HEK293 (cell line): ENCODE measurements at regions not wholly inside any gene's neighbourhood (a gene's known extent, or its start where the extent isn't known, plus 50 kb on each side); places are given as distances from the start of the nearest gene placed in this dataset.

Source experiments
- CTCF ChIA-PET: fragments of 350-600 bp; formaldehyde crosslinking; extraction: SDS; loops from one replicate; lab custom pipeline; 2021; ENCODE audit warnings: antibody characterized with exemption; lab: Yijun Ruan, JAX
- POLR2A ChIA-PET: fragments of 300-600 bp; formaldehyde crosslinking; extraction: SDS; loops from one replicate; lab custom pipeline; 2020; ENCODE audit warnings: antibody characterized with exemption, inconsistent platforms; lab: Yijun Ruan, JAX
- H3K27ac ChIP-seq: fragments of 200-500 bp; sonication (Bioruptor generic); 2 replicates; pipeline ENCODE4 v1.5.1; 2014; ENCODE audit warnings: low read depth, low read length, control low read depth, inconsistent platforms; ENCODE audit errors: extremely low read depth
- H3K36me3 ChIP-seq, 2 experiments: fragments of 200-500 bp in 1 of 2; sonication (Bioruptor generic) in 1 of 2; 1 replicate in 1 of 2; 2 replicates in 1 of 2; pipeline ENCODE4 v1.5.1; 2014 to 2017; ENCODE audit warnings: inconsistent platforms in 2 of 2, low read length in 2 of 2; ENCODE audit not compliant: control insufficient read depth in 2 of 2, insufficient read depth in 1 of 2
- H3K4me1 ChIP-seq: fragments of 200-500 bp; sonication (Bioruptor generic); 2 replicates; pipeline ENCODE4 v1.5.1; 2014; ENCODE audit warnings: mild to moderate bottlenecking, low read length, inconsistent platforms; ENCODE audit not compliant: control insufficient read depth, insufficient read depth
- H3K4me3 ChIP-seq: 2 replicates; pipeline ENCODE4 v1.5.1; 2011; ENCODE audit warnings: low read depth, mild to moderate bottlenecking, control low read depth, low read length, moderate library complexity
- H3K9me3 ChIP-seq: fragments of 200-500 bp; sonication (Bioruptor generic); 2 replicates; pipeline ENCODE4 v1.5.1; 2014; ENCODE audit warnings: low read depth, low read length, inconsistent platforms; ENCODE audit not compliant: control insufficient read depth, insufficient read depth
- BCL11A ChIP-seq: fragments of 450-650 bp; formaldehyde crosslinking; IDR thresholded peaks from 2 replicates; pipeline ENCODE4 v1.5.1; 2016; ENCODE audit warnings: low read depth, missing biosample characterization, missing genetic modification characterization
- HOXD13 ChIP-seq: sonication (generic); formaldehyde crosslinking; IDR thresholded peaks from 2 replicates; pipeline ENCODE4 v1.8.0; 2022; ENCODE audit warnings: missing genetic modification reagents, borderline replicate concordance
- MEIS1 ChIP-seq: sonication (generic); formaldehyde crosslinking; IDR thresholded peaks from 2 replicates; pipeline ENCODE4 v1.8.1; 2022; ENCODE audit warnings: missing genetic modification reagents, mild to moderate bottlenecking, borderline replicate concordance
- MYNN ChIP-seq: fragments of 450-650 bp; formaldehyde crosslinking; IDR thresholded peaks from 2 replicates; pipeline ENCODE4 v1.5.1; 2016; ENCODE audit warnings: missing biosample characterization, missing genetic modification characterization, borderline replicate concordance
- RBAK ChIP-seq: fragments of 450-650 bp; formaldehyde crosslinking; IDR thresholded peaks from 2 replicates; pipeline ENCODE4 v1.5.1; 2016; ENCODE audit warnings: missing biosample characterization, missing genetic modification characterization
- ZBTB48 ChIP-seq: fragments of 450-650 bp; formaldehyde crosslinking; IDR thresholded peaks from 2 replicates; pipeline ENCODE4 v1.5.1; 2016; ENCODE audit warnings: missing biosample characterization, missing genetic modification characterization
- ZIC2 ChIP-seq: fragments of 450-650 bp; formaldehyde crosslinking; IDR thresholded peaks from 2 replicates; pipeline ENCODE4 v1.5.1; 2016; ENCODE audit warnings: missing biosample characterization, missing genetic modification characterization
- ZNF157 ChIP-seq: fragments of 450-650 bp; formaldehyde crosslinking; IDR thresholded peaks from 2 replicates; pipeline ENCODE4 v1.5.1; 2016; ENCODE audit warnings: missing biosample characterization, missing genetic modification characterization
- ZNF354C ChIP-seq: fragments of 450-650 bp; formaldehyde crosslinking; IDR thresholded peaks from 2 replicates; pipeline ENCODE4 v1.5.1; 2016; ENCODE audit warnings: missing biosample characterization, missing genetic modification characterization, low read depth, borderline replicate concordance
- ZNF426 ChIP-seq: fragments of 450-650 bp; formaldehyde crosslinking; IDR thresholded peaks from 2 replicates; pipeline ENCODE4 v1.5.1; 2017; ENCODE audit warnings: missing biosample characterization, missing genetic modification characterization, mild to moderate bottlenecking, inconsistent platforms, moderate library complexity
- ZNF433 ChIP-seq: fragments of 450-650 bp; formaldehyde crosslinking; IDR thresholded peaks from 2 replicates; pipeline ENCODE4 v1.5.1; 2016; ENCODE audit warnings: missing biosample characterization, missing genetic modification characterization, low read depth
- ZNF530 ChIP-seq: fragments of 450-650 bp; formaldehyde crosslinking; IDR thresholded peaks from 2 replicates; pipeline ENCODE4 v1.5.1; 2016; ENCODE audit warnings: low read depth, missing biosample characterization, missing genetic modification characterization
- ZNF544 ChIP-seq: fragments of 450-650 bp; formaldehyde crosslinking; IDR thresholded peaks from 2 replicates; pipeline ENCODE4 v1.5.0; 2017; ENCODE audit warnings: missing biosample characterization, missing genetic modification characterization
- ZNF549 ChIP-seq: fragments of 450-650 bp; IDR thresholded peaks from 2 replicates; pipeline ENCODE4 v1.5.1; 2018; ENCODE audit warnings: missing biosample characterization, missing genetic modification characterization, mild to moderate bottlenecking, inconsistent platforms, moderate library complexity
- ZNF623 ChIP-seq: fragments of 450-650 bp; formaldehyde crosslinking; IDR thresholded peaks from 2 replicates; pipeline ENCODE4 v1.5.1; 2016; ENCODE audit warnings: missing biosample characterization, missing genetic modification characterization
- ZNF776 ChIP-seq: fragments of 450-650 bp; formaldehyde crosslinking; IDR thresholded peaks from 2 replicates; pipeline ENCODE4 v1.5.0; 2017; ENCODE audit warnings: missing biosample characterization, missing genetic modification characterization, borderline replicate concordance
- ZNF792 ChIP-seq: fragments of 450-650 bp; formaldehyde crosslinking; IDR thresholded peaks from 2 replicates; pipeline ENCODE4 v1.5.1; 2016; ENCODE audit warnings: missing biosample characterization, missing genetic modification characterization
- ZSCAN16 ChIP-seq: fragments of 450-650 bp; formaldehyde crosslinking; IDR thresholded peaks from 2 replicates; pipeline ENCODE4 v1.5.1; 2016; ENCODE audit warnings: missing biosample characterization, missing genetic modification characterization
- TF ChIP-seq, protein P1 (sequence below): fragments of 450-650 bp; formaldehyde crosslinking; IDR thresholded peaks from 2 replicates; pipeline ENCODE4 v1.5.1; 2016; ENCODE audit warnings: missing biosample characterization, missing genetic modification characterization
- TF ChIP-seq, protein P2 (sequence below): fragments of 450-650 bp; formaldehyde crosslinking; IDR thresholded peaks from 2 replicates; pipeline ENCODE4 v1.5.1; 2017; ENCODE audit warnings: missing biosample characterization, missing genetic modification characterization
- TF ChIP-seq, protein P3 (sequence below): fragments of 450-650 bp; formaldehyde crosslinking; IDR thresholded peaks from 2 replicates; pipeline ENCODE4 v1.5.1; 2016; ENCODE audit warnings: missing biosample characterization, missing genetic modification characterization
- TF ChIP-seq, protein P4 (sequence below): fragments of 450-650 bp; formaldehyde crosslinking; IDR thresholded peaks from 2 replicates; pipeline ENCODE4 v1.5.1; 2016; ENCODE audit warnings: missing biosample characterization, missing genetic modification characterization, low read depth
- TF ChIP-seq, protein P5 (sequence below): fragments of 450-650 bp; formaldehyde crosslinking; IDR thresholded peaks from 2 replicates; pipeline ENCODE4 v1.5.1; 2017; ENCODE audit warnings: missing biosample characterization, missing genetic modification characterization
- TF ChIP-seq, protein P6 (sequence below): fragments of 450-650 bp; formaldehyde crosslinking; IDR thresholded peaks from 2 replicates; pipeline ENCODE4 v1.5.1; 2016; ENCODE audit warnings: missing biosample characterization, missing genetic modification characterization

DNA sequence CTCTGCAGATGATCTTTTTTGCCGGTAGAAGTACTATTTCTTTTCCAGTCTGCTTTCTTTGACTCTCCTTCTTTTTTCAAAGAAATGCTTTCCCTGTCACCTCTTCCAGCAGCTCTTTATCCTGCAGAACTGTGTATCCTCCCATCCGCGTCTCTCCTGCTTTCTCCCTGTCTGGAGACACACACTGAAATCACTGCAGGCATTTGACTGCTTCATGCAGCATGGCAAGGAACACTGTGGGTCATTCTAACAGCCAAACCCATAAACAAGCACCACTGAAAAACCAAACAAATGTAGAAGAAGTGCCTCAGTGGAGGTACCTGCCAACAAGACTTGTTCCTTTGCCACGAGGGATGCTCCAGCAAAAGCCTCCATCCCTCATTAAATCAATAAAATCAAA lies 403.7 kb upstream of the CITED2 start:
- ChIA-PET CTCF (no interaction called here), POLR2A (interaction anchor here (2.8 kb wide), 1 partner anchor 404 kb away, joined by 22 read pairs; the partner anchor contains the start of gene CITED2)
- no peak overlapping the region for H3K27ac ChIP-seq
- no peak overlapping the region for H3K4me3 ChIP-seq
- TF ChIP-seq MYNN (tag by site-specific recombination) (no peak), ZNF354C (no peak), BCL11A (no peak), ZSCAN16 (no peak), ZNF426 (tag by site-specific recombination) (no peak), RBAK (no peak), ZNF623 (tag by site-specific recombination) (no peak), ZBTB48 (tag by site-specific recombination) (no peak), MEIS1 (CRISPR knock-in tag) (no peak)
- TF ChIP-seq, protein P1, sequence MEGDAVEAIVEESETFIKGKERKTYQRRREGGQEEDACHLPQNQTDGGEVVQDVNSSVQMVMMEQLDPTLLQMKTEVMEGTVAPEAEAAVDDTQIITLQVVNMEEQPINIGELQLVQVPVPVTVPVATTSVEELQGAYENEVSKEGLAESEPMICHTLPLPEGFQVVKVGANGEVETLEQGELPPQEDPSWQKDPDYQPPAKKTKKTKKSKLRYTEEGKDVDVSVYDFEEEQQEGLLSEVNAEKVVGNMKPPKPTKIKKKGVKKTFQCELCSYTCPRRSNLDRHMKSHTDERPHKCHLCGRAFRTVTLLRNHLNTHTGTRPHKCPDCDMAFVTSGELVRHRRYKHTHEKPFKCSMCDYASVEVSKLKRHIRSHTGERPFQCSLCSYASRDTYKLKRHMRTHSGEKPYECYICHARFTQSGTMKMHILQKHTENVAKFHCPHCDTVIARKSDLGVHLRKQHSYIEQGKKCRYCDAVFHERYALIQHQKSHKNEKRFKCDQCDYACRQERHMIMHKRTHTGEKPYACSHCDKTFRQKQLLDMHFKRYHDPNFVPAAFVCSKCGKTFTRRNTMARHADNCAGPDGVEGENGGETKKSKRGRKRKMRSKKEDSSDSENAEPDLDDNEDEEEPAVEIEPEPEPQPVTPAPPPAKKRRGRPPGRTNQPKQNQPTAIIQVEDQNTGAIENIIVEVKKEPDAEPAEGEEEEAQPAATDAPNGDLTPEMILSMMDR, result no peak
- TF ChIP-seq, protein P2, sequence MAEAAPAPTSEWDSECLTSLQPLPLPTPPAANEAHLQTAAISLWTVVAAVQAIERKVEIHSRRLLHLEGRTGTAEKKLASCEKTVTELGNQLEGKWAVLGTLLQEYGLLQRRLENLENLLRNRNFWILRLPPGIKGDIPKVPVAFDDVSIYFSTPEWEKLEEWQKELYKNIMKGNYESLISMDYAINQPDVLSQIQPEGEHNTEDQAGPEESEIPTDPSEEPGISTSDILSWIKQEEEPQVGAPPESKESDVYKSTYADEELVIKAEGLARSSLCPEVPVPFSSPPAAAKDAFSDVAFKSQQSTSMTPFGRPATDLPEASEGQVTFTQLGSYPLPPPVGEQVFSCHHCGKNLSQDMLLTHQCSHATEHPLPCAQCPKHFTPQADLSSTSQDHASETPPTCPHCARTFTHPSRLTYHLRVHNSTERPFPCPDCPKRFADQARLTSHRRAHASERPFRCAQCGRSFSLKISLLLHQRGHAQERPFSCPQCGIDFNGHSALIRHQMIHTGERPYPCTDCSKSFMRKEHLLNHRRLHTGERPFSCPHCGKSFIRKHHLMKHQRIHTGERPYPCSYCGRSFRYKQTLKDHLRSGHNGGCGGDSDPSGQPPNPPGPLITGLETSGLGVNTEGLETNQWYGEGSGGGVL, result no peak
- TF ChIP-seq, protein P3, sequence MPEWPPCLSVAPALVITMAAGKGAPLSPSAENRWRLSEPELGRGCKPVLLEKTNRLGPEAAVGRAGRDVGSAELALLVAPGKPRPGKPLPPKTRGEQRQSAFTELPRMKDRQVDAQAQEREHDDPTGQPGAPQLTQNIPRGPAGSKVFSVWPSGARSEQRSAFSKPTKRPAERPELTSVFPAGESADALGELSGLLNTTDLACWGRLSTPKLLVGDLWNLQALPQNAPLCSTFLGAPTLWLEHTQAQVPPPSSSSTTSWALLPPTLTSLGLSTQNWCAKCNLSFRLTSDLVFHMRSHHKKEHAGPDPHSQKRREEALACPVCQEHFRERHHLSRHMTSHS (tag by site-specific recombination), result no peak
- TF ChIP-seq, protein P4, sequence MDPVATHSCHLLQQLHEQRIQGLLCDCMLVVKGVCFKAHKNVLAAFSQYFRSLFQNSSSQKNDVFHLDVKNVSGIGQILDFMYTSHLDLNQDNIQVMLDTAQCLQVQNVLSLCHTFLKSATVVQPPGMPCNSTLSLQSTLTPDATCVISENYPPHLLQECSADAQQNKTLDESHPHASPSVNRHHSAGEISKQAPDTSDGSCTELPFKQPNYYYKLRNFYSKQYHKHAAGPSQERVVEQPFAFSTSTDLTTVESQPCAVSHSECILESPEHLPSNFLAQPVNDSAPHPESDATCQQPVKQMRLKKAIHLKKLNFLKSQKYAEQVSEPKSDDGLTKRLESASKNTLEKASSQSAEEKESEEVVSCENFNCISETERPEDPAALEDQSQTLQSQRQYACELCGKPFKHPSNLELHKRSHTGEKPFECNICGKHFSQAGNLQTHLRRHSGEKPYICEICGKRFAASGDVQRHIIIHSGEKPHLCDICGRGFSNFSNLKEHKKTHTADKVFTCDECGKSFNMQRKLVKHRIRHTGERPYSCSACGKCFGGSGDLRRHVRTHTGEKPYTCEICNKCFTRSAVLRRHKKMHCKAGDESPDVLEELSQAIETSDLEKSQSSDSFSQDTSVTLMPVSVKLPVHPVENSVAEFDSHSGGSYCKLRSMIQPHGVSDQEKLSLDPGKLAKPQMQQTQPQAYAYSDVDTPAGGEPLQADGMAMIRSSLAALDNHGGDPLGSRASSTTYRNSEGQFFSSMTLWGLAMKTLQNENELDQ (tag by site-specific recombination), result no peak
- H3K4me1 ChIP-seq, result peaks cover 5% of the 10 kb centered on the region; the same call in 1 of the 2 replicates
- no peaks in the 10 kb centered on the region for H3K36me3 ChIP-seq
- no peaks in the 10 kb centered on the region for H3K9me3 ChIP-seq

- no peaks in the 10 kb centered on the region for H3K9me3 ChIP-seq
- no peak overlapping the region for H3K27ac ChIP-seq
- H3K4me1 ChIP-seq, result peaks cover 5% of the 10 kb centered on the region; the same call in 1 of the 2 replicates
- H3K4me3 ChIP-seq, result no peak overlapping the region
- ChIA-PET CTCF (no interaction called here), POLR2A (interaction anchor here (2.8 kb wide), 1 partner anchor 403 kb away, joined by 22 read pairs; the partner anchor contains the start of gene CITED2)
- H3K36me3 ChIP-seq, result no peaks in the 10 kb centered on the region
- TF ChIP-seq ZNF157 (tag by site-specific recombination), result no peak
- TF ChIP-seq, protein P5, sequence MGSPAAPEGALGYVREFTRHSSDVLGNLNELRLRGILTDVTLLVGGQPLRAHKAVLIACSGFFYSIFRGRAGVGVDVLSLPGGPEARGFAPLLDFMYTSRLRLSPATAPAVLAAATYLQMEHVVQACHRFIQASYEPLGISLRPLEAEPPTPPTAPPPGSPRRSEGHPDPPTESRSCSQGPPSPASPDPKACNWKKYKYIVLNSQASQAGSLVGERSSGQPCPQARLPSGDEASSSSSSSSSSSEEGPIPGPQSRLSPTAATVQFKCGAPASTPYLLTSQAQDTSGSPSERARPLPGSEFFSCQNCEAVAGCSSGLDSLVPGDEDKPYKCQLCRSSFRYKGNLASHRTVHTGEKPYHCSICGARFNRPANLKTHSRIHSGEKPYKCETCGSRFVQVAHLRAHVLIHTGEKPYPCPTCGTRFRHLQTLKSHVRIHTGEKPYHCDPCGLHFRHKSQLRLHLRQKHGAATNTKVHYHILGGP (tag by site-specific recombination), result no peak
- no peak for TF ChIP-seq HOXD13
- TF ChIP-seq, protein P6, sequence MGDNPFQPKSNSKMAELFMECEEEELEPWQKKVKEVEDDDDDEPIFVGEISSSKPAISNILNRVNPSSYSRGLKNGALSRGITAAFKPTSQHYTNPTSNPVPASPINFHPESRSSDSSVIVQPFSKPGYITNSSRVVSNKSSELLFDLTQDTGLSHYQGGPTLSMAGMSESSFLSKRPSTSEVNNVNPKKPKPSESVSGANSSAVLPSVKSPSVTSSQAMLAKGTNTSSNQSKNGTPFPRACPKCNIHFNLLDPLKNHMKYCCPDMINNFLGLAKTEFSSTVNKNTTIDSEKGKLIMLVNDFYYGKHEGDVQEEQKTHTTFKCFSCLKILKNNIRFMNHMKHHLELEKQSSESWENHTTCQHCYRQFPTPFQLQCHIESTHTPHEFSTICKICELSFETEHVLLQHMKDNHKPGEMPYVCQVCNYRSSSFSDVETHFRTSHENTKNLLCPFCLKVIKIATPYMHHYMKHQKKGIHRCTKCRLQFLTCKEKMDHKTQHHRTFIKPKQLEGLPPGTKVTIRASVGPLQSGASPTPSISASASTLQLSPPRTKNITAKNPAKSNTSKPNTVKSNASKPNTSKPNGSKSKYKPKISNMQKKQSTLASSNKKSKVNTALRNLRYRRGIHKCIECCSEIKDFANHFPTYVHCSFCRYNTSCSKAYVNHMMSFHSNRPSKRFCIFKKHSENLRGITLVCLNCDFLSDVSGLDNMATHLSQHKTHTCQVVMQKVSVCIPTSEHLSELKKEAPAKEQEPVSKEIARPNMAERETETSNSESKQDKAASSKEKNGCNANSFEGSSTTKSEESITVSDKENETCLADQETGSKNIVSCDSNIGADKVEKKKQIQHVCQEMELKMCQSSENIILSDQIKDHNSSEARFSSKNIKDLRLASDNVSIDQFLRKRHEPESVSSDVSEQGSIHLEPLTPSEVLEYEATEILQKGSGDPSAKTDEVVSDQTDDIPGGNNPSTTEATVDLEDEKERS, result no peak
- no peak for TF ChIP-seq MEIS1 (CRISPR knock-in tag)
- TF ChIP-seq ZNF544 (tag by site-specific recombination), result no peak
- TF ChIP-seq ZNF433 (tag by site-specific recombination), result no peak
- no peak for TF ChIP-seq ZNF792
- TF ChIP-seq ZNF549 (tag by site-specific recombination), result no peak
- TF ChIP-seq ZNF776, result no peak
- TF ChIP-seq ZNF530 (tag by site-specific recombination), result no peak
- TF ChIP-seq ZIC2 (tag by site-specific recombination), result no peak
Observed at GRCh38 chr6:139777202-139777970, 402.9 kb upstream of the CITED2 start.
